Naive B cell (primary cell): ENCODE measurements at regions not wholly inside any gene's neighbourhood (a gene's known extent, or its start where the extent isn't known, plus 50 kb on each side); places are given as distances from the start of the nearest gene placed in this dataset.

Experiments
- ATAC-seq, 2 donors: fragments of 150-1000 bp; cut with Tn5 transposase; 2 replicates each; pipeline ENCODE4 v1.10.0; 2021; ENCODE audit warnings: low read depth in 2 of 2, mild to moderate bottlenecking in 2 of 2, moderate library complexity in 2 of 2
- DNase-seq: peaks from one replicate; pipeline ENCODE4 v3.0.0; 2022
- H3K27ac Mint-ChIP-seq, 6 donors: one replicate each; pipeline ENCODE4 v1.8.0; 2020 to 2022; ENCODE audit warnings: mild to moderate bottlenecking in 6 of 6, mixed read lengths in 6 of 6, moderate library complexity in 5 of 6, inconsistent platforms in 2 of 6
- H3K27me3 Mint-ChIP-seq, 3 donors: one replicate each; pipeline ENCODE4 v1.8.0; 2021 to 2022; ENCODE audit warnings: mixed read lengths in 3 of 3, mild to moderate bottlenecking in 1 of 3
- H3K36me3 Mint-ChIP-seq, 2 donors: one replicate each; pipeline ENCODE4 v1.8.0; 2020 to 2022; ENCODE audit warnings: mixed read lengths in 2 of 2, inconsistent platforms in 1 of 2, mild to moderate bottlenecking in 1 of 2
- H3K4me1 Mint-ChIP-seq, 3 donors: one replicate each; pipeline ENCODE4 v1.8.0; 2020 to 2022; ENCODE audit warnings: mixed read lengths in 3 of 3, inconsistent platforms in 1 of 3, mild to moderate bottlenecking in 1 of 3, moderate library complexity in 1 of 3
- H3K4me3 Mint-ChIP-seq, 8 donors: one replicate each; pipeline ENCODE4 v1.8.0; 2020 to 2022; ENCODE audit warnings: mild to moderate bottlenecking in 8 of 8, mixed read lengths in 8 of 8, moderate library complexity in 8 of 8, inconsistent platforms in 2 of 8
- H3K9me3 Mint-ChIP-seq, 7 donors: one replicate each; pipeline ENCODE4 v1.8.0; 2020 to 2022; ENCODE audit warnings: mixed read lengths in 7 of 7, mild to moderate bottlenecking in 5 of 7, inconsistent platforms in 2 of 7, moderate library complexity in 1 of 7

DNA sequence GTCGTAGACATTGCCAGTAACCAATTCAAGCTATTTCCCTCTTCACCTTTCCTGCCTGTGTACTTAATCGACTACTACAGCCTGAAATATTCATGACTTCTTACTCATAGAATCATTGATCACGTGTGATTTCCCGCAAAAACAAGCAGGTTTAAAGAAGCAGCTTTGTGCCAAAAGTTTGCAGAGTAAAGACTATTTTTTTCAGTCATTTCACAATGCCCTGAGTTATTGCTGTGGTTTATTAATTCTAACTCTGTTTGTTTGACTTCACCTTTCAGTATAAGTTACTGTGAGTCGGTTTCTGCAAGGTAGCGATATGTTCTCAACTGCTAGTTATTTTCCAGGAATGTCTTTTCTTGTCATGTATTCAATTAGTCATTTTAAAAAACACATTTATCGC, 995.3 kb downstream of the SORCS1 start:
- H3K4me1 Mint-ChIP-seq = no peaks in the 10 kb centered on the region
- no peak overlapping the region for H3K4me3 Mint-ChIP-seq
- H3K36me3 Mint-ChIP-seq = no peaks in the 10 kb centered on the region
- H3K9me3 Mint-ChIP-seq = peaks cover 0 to 5% (median 2%) of the 10 kb centered on the region in 7 donors
- ATAC-seq (no peak), DNase-seq (no peak)
- no peaks in the 10 kb centered on the region for H3K27me3 Mint-ChIP-seq
- no peak overlapping the region for H3K27ac Mint-ChIP-seq

DNA sequence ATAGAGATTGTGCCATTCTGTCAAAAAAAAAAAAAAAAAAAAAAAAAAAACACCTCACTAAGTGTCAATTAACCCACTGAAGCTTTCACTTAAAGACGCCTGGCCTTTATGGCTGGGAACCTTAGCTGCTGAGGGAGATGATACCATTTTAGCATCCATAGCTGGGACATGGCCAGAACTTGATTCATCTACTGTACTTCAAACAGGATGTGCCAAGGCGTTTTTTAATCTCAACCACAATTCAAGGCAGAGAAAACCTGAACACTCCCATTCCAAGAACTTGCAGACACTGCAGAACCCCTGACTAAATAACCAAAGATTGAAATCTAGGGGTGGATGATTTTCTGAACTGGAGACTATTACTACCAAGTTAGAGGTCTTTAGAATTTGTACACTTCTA, 996.6 kb downstream of the SORCS1 start:
- DNase-seq (no peak), ATAC-seq (no peak)
- no peak overlapping the region for H3K4me3 Mint-ChIP-seq
- H3K36me3 Mint-ChIP-seq = no peaks in the 10 kb centered on the region
- peaks cover 2 to 7% (median 5%) of the 10 kb centered on the region in 7 donors for H3K9me3 Mint-ChIP-seq
- no peak overlapping the region for H3K27ac Mint-ChIP-seq
- no peaks in the 10 kb centered on the region for H3K4me1 Mint-ChIP-seq
- H3K27me3 Mint-ChIP-seq = no peaks in the 10 kb centered on the region

DNA sequence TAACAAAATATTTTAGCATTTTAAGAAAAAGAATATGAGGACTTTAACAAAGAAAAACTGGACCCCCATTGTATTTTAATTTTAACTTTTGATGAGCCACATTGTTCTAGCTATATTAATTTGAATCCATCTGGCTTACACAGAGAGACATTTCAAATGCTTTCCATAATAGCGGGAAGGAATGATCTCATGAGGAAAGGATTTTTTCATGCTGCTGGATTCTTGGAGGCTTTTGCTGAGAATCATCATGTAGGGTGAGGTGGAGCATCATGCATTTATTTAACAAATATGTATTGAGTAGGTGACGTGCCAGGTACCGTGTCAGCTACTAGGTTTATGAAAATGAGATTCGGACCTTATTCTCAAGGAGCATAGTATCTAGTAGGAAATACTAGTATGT, 1006.3 kb downstream of the SORCS1 start:
- peaks cover 2 to 16% (median 7%) of the 10 kb centered on the region in 7 donors for H3K9me3 Mint-ChIP-seq
- ATAC-seq (no peak), DNase-seq (no peak)
- H3K4me1 Mint-ChIP-seq = no peaks in the 10 kb centered on the region
- H3K27ac Mint-ChIP-seq = no peak overlapping the region
- no peaks in the 10 kb centered on the region for H3K36me3 Mint-ChIP-seq
- no peaks in the 10 kb centered on the region for H3K27me3 Mint-ChIP-seq
- H3K4me3 Mint-ChIP-seq = no peak overlapping the region

DNA sequence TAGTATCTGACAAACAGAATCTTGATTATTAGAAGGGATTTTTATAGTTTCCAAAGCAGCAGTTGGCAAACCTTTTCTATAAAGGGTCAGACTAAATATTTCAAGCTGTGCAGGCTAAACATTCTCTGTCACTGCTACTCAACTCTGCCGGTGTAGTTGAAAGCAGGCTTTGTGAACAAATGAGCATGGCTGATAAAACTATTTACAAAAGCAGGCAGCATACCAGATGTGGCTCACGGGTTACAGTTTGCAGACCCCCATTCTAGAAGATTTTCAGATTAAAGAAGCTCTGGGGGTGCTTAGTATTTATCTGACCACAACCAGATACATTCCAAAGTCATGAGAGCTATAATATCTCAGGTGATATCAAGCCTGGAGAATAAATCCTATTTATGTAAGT, 1017.5 kb downstream of the SORCS1 start:
- Mint-ChIP-seq H3K27ac (no peak overlapping the region), H3K36me3 (no peaks in the 10 kb centered on the region), H3K4me3 (no peak overlapping the region), H3K9me3 (peaks cover 0 to 6% (median 0%) of the 10 kb centered on the region in 7 donors), H3K4me1 (no peaks in the 10 kb centered on the region), H3K27me3 (no peaks in the 10 kb centered on the region)
- DNase-seq = no peak
- no peak for ATAC-seq

DNA sequence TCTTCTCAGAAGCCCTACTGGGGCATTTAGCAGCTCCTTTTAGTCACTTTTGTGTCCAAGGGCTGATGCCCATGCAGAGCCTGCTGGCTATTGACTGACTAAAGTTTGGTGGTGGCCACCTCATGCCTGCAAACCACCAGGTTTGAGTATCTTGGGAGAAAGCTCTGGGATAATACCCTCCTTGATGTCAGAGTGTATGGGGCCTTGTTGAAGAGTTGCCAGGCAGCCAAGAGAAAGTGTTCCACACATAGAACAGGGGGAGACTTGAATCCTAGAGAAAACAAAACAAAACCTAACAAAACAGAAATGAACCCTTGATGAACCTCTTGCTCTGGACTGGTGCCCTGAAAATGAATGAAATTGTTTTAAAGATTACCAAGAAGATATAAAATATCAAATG, 1024.6 kb downstream of the SORCS1 start:
- DNase-seq = no peak
- H3K27ac Mint-ChIP-seq = no peak overlapping the region
- no peak overlapping the region for H3K4me3 Mint-ChIP-seq
- ATAC-seq = no peak
- H3K27me3 Mint-ChIP-seq = no peaks in the 10 kb centered on the region
- no peaks in the 10 kb centered on the region for H3K36me3 Mint-ChIP-seq
- H3K4me1 Mint-ChIP-seq = no peaks in the 10 kb centered on the region
- peaks cover 0 to 2% (median 0%) of the 10 kb centered on the region in 7 donors for H3K9me3 Mint-ChIP-seq

DNA sequence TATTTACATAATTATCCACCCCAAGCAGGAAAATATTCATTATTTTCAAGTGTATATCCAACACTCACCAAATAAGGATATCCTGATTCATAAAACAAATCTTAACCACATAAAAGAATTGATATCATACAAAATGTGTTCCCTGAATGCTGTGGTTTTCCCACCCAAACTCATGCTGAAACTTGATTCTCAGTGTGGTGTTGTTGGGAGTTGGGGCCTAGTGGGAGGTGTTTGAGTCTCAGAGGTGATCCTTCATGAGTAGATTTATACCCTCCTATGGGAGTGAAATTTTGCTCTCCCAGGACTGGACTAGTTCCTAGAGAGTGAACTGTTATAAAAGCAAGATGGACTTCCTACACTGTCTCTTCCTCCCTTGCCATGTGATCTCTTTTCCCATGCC, 1028.3 kb downstream of the SORCS1 start:
- DNase-seq (no peak), ATAC-seq (no peak)
- Mint-ChIP-seq H3K9me3 (peaks cover 0 to 5% (median 0%) of the 10 kb centered on the region in 7 donors), H3K4me1 (no peaks in the 10 kb centered on the region), H3K27me3 (no peaks in the 10 kb centered on the region), H3K36me3 (no peaks in the 10 kb centered on the region), H3K4me3 (no peak overlapping the region), H3K27ac (peak overlapping the region in 1 of 6 donors; percentile 33)

DNA sequence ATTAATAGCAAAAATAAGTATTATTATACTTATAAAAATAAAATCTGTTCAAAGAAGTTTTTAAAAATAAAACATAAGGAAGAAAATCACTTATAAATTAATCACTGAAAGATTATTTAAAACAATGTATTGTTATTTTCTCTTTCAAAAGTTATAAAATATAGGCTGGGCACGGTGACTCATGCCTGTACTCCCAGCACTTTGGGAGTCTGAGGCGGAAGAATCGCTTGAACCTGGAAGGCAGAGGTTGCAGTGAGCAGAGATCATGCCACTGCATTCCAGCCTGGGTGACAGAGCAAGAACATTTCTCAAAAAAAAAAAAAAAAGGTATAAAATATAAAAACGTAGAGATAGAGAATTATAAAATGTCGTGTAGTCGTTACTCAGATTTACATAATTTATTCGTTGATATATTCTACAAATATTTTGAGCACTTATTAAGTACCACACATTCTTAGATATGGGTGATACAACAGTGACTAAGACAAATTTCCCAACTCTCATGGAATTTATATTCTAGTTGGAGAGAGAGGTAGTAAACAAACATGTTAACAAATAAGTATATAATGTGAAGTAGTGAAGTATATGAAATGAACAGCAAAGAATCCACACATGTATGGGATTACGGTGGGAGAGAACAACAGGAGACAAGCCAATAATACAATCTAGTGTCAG, 1030.0 kb downstream of the SORCS1 start:
- H3K27ac Mint-ChIP-seq = no peak overlapping the region
- ATAC-seq (no peak), DNase-seq (no peak)
- H3K4me1 Mint-ChIP-seq = no peaks in the 10 kb centered on the region
- no peak overlapping the region for H3K4me3 Mint-ChIP-seq
- H3K36me3 Mint-ChIP-seq = no peaks in the 10 kb centered on the region
- peaks cover 0 to 13% (median 0%) of the 10 kb centered on the region in 7 donors for H3K9me3 Mint-ChIP-seq
- H3K27me3 Mint-ChIP-seq = no peaks in the 10 kb centered on the region

GRCh38 chr10:106133451-106133850, 1031.1 kb downstream of the SORCS1 start:
- Mint-ChIP-seq H3K9me3 (peaks cover 0 to 17% (median 0%) of the 10 kb centered on the region in 7 donors), H3K4me1 (no peaks in the 10 kb centered on the region), H3K27ac (no peak overlapping the region), H3K27me3 (no peaks in the 10 kb centered on the region), H3K4me3 (no peak overlapping the region), H3K36me3 (no peaks in the 10 kb centered on the region)
- DNase-seq (no peak), ATAC-seq (no peak)

- no peaks in the 10 kb centered on the region for H3K36me3 Mint-ChIP-seq
- H3K9me3 Mint-ChIP-seq = peaks cover 0 to 17% (median 0%) of the 10 kb centered on the region in 7 donors
- no peaks in the 10 kb centered on the region for H3K27me3 Mint-ChIP-seq
- H3K27ac Mint-ChIP-seq = no peak overlapping the region
- no peaks in the 10 kb centered on the region for H3K4me1 Mint-ChIP-seq
- ATAC-seq = no peak
- H3K4me3 Mint-ChIP-seq = no peak overlapping the region
- no peak for DNase-seq
These were observed 1031.5 kb downstream of the SORCS1 start for GRCh38 chr10:106132956-106133355.

DNA sequence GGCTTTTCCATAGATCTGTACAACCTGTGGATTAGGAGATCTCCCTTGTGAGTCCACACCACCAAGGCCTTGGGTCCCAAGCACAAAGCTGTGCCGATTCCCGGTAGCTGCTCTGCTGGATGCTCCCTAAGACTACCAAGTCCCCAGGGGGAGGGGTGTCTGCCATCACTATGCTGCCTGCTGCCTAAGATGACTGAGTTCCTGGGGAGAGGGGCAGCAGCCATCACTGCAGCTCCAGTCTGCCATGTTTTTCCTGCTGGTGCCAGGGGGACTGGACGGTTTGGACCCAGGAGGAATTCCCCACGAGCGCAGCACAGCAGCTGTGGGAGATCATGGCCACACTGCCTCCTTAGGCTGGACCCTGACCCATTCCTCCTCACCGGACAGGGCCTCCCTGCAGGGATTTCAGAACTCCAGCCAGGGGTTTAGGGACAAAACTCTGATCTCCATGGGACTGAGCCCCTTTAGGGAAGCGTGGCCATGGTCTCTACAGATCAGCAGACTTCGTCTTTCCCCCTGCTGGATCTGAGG, 1049.8 kb downstream of the SORCS1 start:
- H3K9me3 Mint-ChIP-seq = peaks cover 2 to 29% (median 14%) of the 10 kb centered on the region in 7 donors

DNA sequence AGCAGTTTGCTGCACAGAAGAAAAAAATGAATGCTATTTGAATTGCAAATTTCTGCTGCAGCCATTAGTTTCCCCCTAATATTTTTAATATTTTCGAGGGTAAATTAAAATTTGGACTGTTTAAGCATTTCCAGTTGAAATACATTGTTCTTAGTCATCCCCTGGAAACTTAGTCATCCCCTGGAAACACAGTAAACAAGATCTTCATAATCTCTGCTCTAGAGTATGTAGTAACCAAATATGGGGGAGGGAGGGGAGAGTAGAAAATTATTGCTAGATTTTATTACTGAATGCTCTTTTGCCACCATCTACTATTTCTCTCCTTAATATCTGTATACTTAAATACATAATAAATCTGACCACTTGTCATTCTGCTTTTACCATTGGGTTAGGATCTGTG, 1053.3 kb downstream of the SORCS1 start:
- Mint-ChIP-seq H3K27me3 (no peaks in the 10 kb centered on the region), H3K36me3 (no peaks in the 10 kb centered on the region), H3K27ac (no peak overlapping the region), H3K9me3 (peaks cover 0 to 10% (median 7%) of the 10 kb centered on the region in 7 donors), H3K4me3 (no peak overlapping the region), H3K4me1 (no peaks in the 10 kb centered on the region)
- ATAC-seq (no peak), DNase-seq (no peak)

More for the DNA sequence above, 1049.8 kb downstream of the SORCS1 start:
- Mint-ChIP-seq H3K27me3 (no peaks in the 10 kb centered on the region), H3K27ac (no peak overlapping the region), H3K4me3 (no peak overlapping the region), H3K36me3 (no peaks in the 10 kb centered on the region), H3K4me1 (no peaks in the 10 kb centered on the region)
- DNase-seq (no peak), ATAC-seq (no peak)

GRCh38 chr10:106107706-106108105, 1056.8 kb downstream of the SORCS1 start:
- Mint-ChIP-seq H3K27ac (peak overlapping the region in 1 of 6 donors; percentile 15), H3K4me3 (no peak overlapping the region), H3K27me3 (no peaks in the 10 kb centered on the region), H3K4me1 (no peaks in the 10 kb centered on the region), H3K9me3 (peaks cover 0 to 3% (median 0%) of the 10 kb centered on the region in 7 donors), H3K36me3 (no peaks in the 10 kb centered on the region)
- ATAC-seq (no peak), DNase-seq (no peak)

GRCh38 chr10:106106114-106106513, 1058.4 kb downstream of the SORCS1 start:
- Mint-ChIP-seq H3K4me3 (no peak overlapping the region), H3K9me3 (peaks cover 0 to 3% (median 0%) of the 10 kb centered on the region in 7 donors), H3K4me1 (no peaks in the 10 kb centered on the region), H3K27me3 (no peaks in the 10 kb centered on the region), H3K36me3 (no peaks in the 10 kb centered on the region), H3K27ac (no peak overlapping the region)
- no peak for DNase-seq
- ATAC-seq = no peak

GRCh38 chr10:106089855-106090254, 1074.7 kb downstream of the SORCS1 start:
- DNase-seq (no peak), ATAC-seq (no peak)
- Mint-ChIP-seq H3K4me1 (no peaks in the 10 kb centered on the region), H3K36me3 (no peaks in the 10 kb centered on the region), H3K9me3 (peaks cover 0 to 1% (median 0%) of the 10 kb centered on the region in 7 donors), H3K27ac (no peak overlapping the region), H3K27me3 (no peaks in the 10 kb centered on the region), H3K4me3 (no peak overlapping the region)
